Lung (tissue), 11 donors: ENCODE measurements at regions not wholly inside any gene's neighbourhood (a gene's known extent, or its start where the extent isn't known, plus 50 kb on each side); places are given as distances from the start of the nearest gene placed in this dataset.

Source experiments
- ATAC-seq: fragments of 200-7000 bp; cut with Tn5 transposase; one replicate; pipeline ENCODE4 v1.9.1; 2020; ENCODE audit warnings: moderate number of reproducible peaks; ENCODE audit not compliant: insufficient read depth, low FRiP score
- DNase-seq, 3 donors: peaks; one replicate each; pipeline ENCODE4 v3.0.0-alpha.2; 2013 to 2017
- H3K27ac ChIP-seq, 2 donors: one replicate each; pipeline ENCODE4 v1.5.1; 2013; ENCODE audit warnings: mild to moderate bottlenecking in 2 of 2, moderate library complexity in 2 of 2, control low read depth in 1 of 2, inconsistent platforms in 1 of 2, low read depth in 1 of 2, low read length in 1 of 2
- H3K27me3 ChIP-seq, 3 donors: one replicate each; pipeline ENCODE4 v1.5.1; 2013; ENCODE audit warnings: low read length in 2 of 3; ENCODE audit not compliant: control insufficient read depth in 3 of 3, insufficient read depth in 3 of 3
- H3K36me3 ChIP-seq, 4 donors: one replicate each; pipeline ENCODE4 v1.5.1; 2013; ENCODE audit warnings: low read length in 4 of 4, mild to moderate bottlenecking in 1 of 4, moderate library complexity in 1 of 4; ENCODE audit not compliant: control insufficient read depth in 4 of 4, insufficient read depth in 4 of 4
- H3K4me1 ChIP-seq, 5 donors: one replicate each; pipeline ENCODE4 v1.5.1; 2013; ENCODE audit warnings: low read length in 5 of 5, mild to moderate bottlenecking in 2 of 5, moderate library complexity in 1 of 5; ENCODE audit not compliant: control insufficient read depth in 5 of 5, insufficient read depth in 5 of 5
- H3K4me3 ChIP-seq: one replicate; pipeline ENCODE4 v1.5.1; 2013; ENCODE audit warnings: mild to moderate bottlenecking, control low read depth, moderate library complexity
- H3K9ac ChIP-seq, 2 donors: one replicate each; pipeline ENCODE4 v1.5.1; 2013; ENCODE audit warnings: low read length in 2 of 2, control low read depth in 1 of 2; ENCODE audit not compliant: insufficient read depth in 1 of 2
- H3K9me3 ChIP-seq, 4 donors: one replicate each; pipeline ENCODE4 v1.5.1; 2013; ENCODE audit warnings: low read length in 3 of 4, mild to moderate bottlenecking in 1 of 4, moderate library complexity in 1 of 4; ENCODE audit not compliant: control insufficient read depth in 4 of 4, insufficient read depth in 3 of 4
- WGBS, 2 donors: extraction: QIAGEN DNeasy Blood & Tissue Kit; methylation state at CpG; one replicate each; pipeline ENCODE4 v1.1.7; 2013; 5-methylcytosine and 5-hydroxymethylcytosine counted together
- TF ChIP-seq, protein P1 (sequence below): IDR thresholded peaks from 2 replicates; pipeline ENCODE4 v1.5.1; 2012; ENCODE audit warnings: mild to moderate bottlenecking; ENCODE audit errors: control extremely low read depth, extremely low read depth
- donor health status: control.
- donor health status: control.
- donor health status: Bipolar disorder and iron deficiency.
- donor health status: healthy.
- donor health status: DM: yes; HTN: yes; CAD: no.

DNA sequence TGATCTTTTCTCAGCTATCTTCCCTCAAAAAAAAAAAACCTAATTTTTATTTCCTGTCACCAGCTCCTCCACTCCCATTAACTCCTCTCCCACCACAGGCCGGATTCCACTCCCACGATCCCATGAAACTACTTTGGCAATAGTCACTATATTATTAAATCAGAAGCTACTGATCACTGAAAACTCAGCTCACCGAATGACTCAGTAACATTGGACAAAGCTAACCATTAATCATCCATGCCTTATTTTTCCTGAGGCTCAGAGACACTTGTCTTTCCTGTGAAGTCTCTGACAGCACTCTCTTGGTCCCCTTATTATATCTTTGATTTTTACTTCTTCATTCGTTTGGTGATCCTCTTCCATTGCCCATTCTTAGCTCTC is 260.2 kb downstream of the CGGBP1 start:
- no peaks in the 10 kb centered on the region for H3K36me3 ChIP-seq
- ATAC-seq = no peak
- H3K4me3 ChIP-seq = no peak overlapping the region
- H3K4me1 ChIP-seq = no peaks in the 10 kb centered on the region
- no peak for DNase-seq
- TF ChIP-seq, protein P1, sequence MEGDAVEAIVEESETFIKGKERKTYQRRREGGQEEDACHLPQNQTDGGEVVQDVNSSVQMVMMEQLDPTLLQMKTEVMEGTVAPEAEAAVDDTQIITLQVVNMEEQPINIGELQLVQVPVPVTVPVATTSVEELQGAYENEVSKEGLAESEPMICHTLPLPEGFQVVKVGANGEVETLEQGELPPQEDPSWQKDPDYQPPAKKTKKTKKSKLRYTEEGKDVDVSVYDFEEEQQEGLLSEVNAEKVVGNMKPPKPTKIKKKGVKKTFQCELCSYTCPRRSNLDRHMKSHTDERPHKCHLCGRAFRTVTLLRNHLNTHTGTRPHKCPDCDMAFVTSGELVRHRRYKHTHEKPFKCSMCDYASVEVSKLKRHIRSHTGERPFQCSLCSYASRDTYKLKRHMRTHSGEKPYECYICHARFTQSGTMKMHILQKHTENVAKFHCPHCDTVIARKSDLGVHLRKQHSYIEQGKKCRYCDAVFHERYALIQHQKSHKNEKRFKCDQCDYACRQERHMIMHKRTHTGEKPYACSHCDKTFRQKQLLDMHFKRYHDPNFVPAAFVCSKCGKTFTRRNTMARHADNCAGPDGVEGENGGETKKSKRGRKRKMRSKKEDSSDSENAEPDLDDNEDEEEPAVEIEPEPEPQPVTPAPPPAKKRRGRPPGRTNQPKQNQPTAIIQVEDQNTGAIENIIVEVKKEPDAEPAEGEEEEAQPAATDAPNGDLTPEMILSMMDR = no peak
- WGBS, 2 donors = 71 to 74% methylated on average over 4 of the region's 4 CpGs
- H3K9ac ChIP-seq = no peak overlapping the region
- H3K27ac ChIP-seq = no peak overlapping the region
- peaks cover 0 to under 1% (median 0%) of the 10 kb centered on the region in 4 donors for H3K9me3 ChIP-seq
- H3K27me3 ChIP-seq = peaks cover under 1 to 11% (median 3%) of the 10 kb centered on the region in 3 donors

DNA sequence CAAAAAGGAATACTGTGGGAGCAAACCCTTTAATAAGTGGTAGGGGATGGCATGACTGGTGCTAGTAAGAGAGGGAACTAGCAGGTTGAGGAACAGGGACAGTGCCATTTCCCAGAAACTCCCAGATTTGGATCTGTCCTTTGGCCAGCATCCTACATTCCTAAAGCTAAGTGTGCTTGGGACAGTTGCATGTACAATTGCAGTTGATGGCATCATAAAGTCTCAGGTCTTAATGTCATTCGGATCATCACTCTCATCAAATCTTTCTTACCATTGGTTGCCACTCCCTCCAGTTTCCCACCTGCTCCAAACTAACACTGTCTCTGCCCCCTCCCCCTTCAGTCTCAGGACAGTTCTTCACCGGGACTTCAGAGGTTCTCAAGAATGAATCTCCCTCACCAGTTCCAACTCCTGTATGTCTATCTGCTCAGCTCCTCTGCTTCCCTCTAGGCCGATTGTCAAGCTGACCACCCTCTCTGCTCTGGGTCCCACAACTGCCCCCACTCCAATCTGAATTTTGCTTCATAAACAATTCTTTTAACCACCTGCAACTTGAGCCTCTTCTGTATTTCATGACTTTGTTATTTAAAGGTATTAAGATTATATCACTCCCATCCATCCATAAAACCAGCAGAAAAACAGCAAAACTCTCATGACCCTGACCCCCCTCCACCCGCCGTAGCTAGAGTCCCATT is 260.8 kb downstream of the CGGBP1 start:
- WGBS, 2 donors = 75 to 83% methylated on average over 5 of the region's 5 CpGs
- DNase-seq (no peak), ATAC-seq (no peak)
- H3K9me3 ChIP-seq = peaks cover 0 to 2% (median 0%) of the 10 kb centered on the region in 4 donors
- H3K27me3 ChIP-seq = peaks cover 3 to 16% (median 5%) of the 10 kb centered on the region in 3 donors
- no peaks in the 10 kb centered on the region for H3K36me3 ChIP-seq
- H3K27ac ChIP-seq = no peak overlapping the region
- H3K9ac ChIP-seq = no peak overlapping the region
- TF ChIP-seq, protein P1 = no peak
- peaks cover 0 to under 1% (median 0%) of the 10 kb centered on the region in 5 donors for H3K4me1 ChIP-seq
- no peak overlapping the region for H3K4me3 ChIP-seq

DNA sequence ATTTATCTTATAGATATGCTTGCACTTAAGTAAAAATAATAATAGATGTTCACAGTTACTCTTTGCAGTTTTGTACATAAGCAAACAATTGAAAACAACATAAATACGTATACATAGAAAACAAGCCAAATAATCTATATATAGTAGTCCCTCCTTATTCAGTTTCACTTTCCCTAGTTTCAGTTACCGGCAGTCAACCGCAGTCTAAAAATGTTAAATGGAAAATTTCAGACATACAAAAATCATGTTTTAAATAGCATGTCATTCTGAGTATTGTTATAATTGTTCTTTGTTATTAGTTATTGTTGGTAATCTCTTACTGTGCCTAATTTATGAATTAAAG is 262.0 kb downstream of the CGGBP1 start:
- DNase-seq = no peak
- Histone ChIP-seq H3K9ac (no peak overlapping the region), H3K36me3 (no peaks in the 10 kb centered on the region), H3K27me3 (peaks cover 3 to 22% (median 10%) of the 10 kb centered on the region in 3 donors), H3K4me3 (no peak overlapping the region), H3K4me1 (peaks cover 0 to 5% (median 2%) of the 10 kb centered on the region in 5 donors), H3K27ac (no peak overlapping the region), H3K9me3 (peaks cover 0 to 2% (median 0%) of the 10 kb centered on the region in 4 donors)
- TF ChIP-seq, protein P1 = no peak
- no peak for ATAC-seq
- 28 to 44% methylated on average over 3 of the region's 3 CpGs for WGBS, 2 donors
